ENCODE measurements at regions not wholly inside any gene's neighbourhood (a gene's known extent, or its start where the extent isn't known, plus 50 kb on each side); places are given as distances from the start of the nearest gene placed in this dataset.

DNA sequence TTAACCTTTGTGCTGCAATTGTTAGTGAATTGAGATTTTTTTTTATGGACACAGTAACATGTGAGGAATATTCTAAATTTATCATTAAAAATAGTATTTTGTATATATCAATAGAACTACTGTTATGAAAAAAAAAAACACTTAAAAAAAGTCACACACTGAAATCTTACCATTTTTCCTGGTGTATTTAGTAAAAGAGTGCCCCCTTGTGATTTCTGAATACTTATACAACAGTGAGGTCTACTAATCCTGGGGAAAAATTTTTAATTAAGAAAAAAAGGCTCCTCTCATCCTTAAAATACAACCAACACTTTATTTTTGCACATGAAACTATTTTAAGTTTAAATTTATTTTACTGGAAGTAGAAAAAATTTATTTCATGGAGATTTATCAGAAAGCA is 56.4 kb upstream of the SPOCK3 start:
- Mint-ChIP-seq H3K4me3 (no peak overlapping the region), H3K27ac (no peak overlapping the region), H3K4me1 (ENCODE audit: low read depth) (no peaks in the 10 kb centered on the region), H3K27me3 (no peaks in the 10 kb centered on the region), H3K36me3 (no peaks in the 10 kb centered on the region), H3K9me3 (peaks cover 27% of the 10 kb centered on the region)
- ChIA-PET CTCF (no interaction called here), POLR2A (no interaction called here)
- no peak for DNase-seq
- intact Hi-C loops (cut with micrococcal nuclease): no loop called here

DNA sequence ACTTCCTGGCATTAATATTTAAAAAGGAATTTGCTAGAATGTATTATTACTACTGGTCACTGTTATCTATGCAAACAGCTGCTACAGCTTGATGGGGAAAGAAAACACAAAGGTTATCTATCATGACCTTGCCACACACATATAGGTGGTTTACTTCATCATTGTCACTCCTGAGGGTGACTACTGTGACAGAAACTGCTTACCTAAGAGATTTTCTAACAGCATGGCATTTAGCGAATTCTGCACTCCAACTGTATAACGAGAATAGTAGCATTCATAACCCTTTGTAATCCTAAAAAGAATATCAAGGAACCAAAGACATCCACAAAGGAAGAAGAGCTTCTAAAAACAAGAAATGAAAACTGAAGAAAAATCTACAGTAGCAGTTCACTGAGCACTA is 74.6 kb upstream of the SPOCK3 start:
- Mint-ChIP-seq H3K27ac (no peak overlapping the region), H3K36me3 (no peaks in the 10 kb centered on the region), H3K4me1 (ENCODE audit: low read depth) (no peaks in the 10 kb centered on the region), H3K27me3 (no peaks in the 10 kb centered on the region), H3K9me3 (peaks cover 4% of the 10 kb centered on the region), H3K4me3 (no peak overlapping the region)
- POLR2A ChIA-PET: no interaction called here
- intact Hi-C loops (cut with micrococcal nuclease): no loop called here
- DNase-seq: no peak
- CTCF ChIA-PET: no interaction called here

DNA sequence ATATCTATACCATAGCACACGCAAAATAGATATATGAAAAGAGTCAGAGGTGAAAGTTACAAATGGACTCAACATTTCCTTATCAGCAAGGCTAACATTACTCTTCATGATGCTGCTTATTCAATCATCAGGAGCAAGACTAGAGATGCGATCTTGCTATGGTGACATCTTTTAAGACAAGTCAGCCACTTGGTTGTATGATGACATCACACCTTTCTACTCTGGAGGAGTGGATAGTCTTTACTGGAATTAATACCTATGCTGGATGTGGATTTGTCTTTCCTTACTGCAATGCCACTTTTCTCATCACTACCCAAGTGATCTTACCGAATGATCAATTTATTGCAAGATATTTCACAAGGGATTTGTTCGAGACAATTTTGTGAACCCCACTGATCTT is 87.0 kb upstream of the SPOCK3 start:
- H3K27ac Mint-ChIP-seq: no peak overlapping the region
- no peaks in the 10 kb centered on the region for H3K4me1 Mint-ChIP-seq (ENCODE audit: low read depth)
- DNase-seq: no peak
- no peak overlapping the region for H3K4me3 Mint-ChIP-seq
- no peaks in the 10 kb centered on the region for H3K27me3 Mint-ChIP-seq
- POLR2A ChIA-PET: no interaction called here
- intact Hi-C loops (cut with micrococcal nuclease): no loop called here
- CTCF ChIA-PET: no interaction called here
- H3K9me3 Mint-ChIP-seq: peaks cover 14% of the 10 kb centered on the region
- H3K36me3 Mint-ChIP-seq: no peaks in the 10 kb centered on the region

DNA sequence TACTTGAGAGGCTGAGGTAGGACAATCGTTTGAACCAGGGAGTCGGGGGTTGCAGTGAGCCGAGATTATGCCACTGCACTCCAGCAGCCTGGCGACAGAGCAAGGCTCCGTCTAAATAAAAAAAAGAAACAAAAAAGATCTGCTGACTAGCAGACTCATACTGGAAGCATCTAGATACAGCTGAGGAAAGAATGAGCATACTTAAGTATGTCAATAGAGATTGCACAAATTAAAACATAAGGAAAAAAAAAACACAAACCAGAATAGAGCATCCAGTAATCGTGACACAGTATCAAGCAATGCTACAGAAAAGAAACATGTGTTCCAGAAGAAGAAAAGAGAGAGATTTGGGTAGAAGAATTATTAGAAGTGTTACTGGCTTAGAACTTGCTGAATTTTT is 105.5 kb upstream of the SPOCK3 start:
- Mint-ChIP-seq H3K36me3 (no peaks in the 10 kb centered on the region), H3K27me3 (no peaks in the 10 kb centered on the region), H3K4me3 (no peak overlapping the region), H3K9me3 (peaks cover 24% of the 10 kb centered on the region), H3K4me1 (ENCODE audit: low read depth) (no peaks in the 10 kb centered on the region), H3K27ac (no peak overlapping the region)
- CTCF ChIA-PET: no interaction called here
- POLR2A ChIA-PET: no interaction called here
- intact Hi-C loops (cut with micrococcal nuclease): no loop called here
- DNase-seq: no peak

DNA sequence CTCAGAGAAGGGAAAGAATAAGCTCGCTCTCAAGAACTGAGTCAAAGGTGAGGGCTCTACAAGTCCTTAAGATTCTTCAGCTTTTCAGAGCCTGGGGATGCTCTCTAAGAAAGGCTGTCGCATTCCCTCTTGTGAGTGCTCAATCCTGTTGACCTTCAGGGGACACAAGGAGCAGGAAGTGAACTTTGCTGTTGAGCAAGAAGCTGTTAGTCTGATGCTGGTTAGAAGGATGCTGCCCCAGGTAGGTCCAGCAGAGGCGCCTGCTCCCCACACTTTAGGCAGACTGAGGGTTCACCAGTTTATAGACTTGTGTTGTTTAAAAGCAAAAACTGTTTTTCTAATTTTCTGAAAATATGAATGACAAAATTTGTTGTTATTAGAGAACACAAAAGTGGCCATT is 125.4 kb upstream of the SPOCK3 start:
- POLR2A ChIA-PET: no interaction called here
- no peaks in the 10 kb centered on the region for H3K9me3 Mint-ChIP-seq
- H3K36me3 Mint-ChIP-seq: no peaks in the 10 kb centered on the region
- CTCF ChIA-PET: no interaction called here
- no peak overlapping the region for H3K4me3 Mint-ChIP-seq
- intact Hi-C loops (cut with micrococcal nuclease): no loop called here
- no peaks in the 10 kb centered on the region for H3K4me1 Mint-ChIP-seq (ENCODE audit: low read depth)
- no peak overlapping the region for H3K27ac Mint-ChIP-seq
- no peaks in the 10 kb centered on the region for H3K27me3 Mint-ChIP-seq
- DNase-seq: no peak

DNA sequence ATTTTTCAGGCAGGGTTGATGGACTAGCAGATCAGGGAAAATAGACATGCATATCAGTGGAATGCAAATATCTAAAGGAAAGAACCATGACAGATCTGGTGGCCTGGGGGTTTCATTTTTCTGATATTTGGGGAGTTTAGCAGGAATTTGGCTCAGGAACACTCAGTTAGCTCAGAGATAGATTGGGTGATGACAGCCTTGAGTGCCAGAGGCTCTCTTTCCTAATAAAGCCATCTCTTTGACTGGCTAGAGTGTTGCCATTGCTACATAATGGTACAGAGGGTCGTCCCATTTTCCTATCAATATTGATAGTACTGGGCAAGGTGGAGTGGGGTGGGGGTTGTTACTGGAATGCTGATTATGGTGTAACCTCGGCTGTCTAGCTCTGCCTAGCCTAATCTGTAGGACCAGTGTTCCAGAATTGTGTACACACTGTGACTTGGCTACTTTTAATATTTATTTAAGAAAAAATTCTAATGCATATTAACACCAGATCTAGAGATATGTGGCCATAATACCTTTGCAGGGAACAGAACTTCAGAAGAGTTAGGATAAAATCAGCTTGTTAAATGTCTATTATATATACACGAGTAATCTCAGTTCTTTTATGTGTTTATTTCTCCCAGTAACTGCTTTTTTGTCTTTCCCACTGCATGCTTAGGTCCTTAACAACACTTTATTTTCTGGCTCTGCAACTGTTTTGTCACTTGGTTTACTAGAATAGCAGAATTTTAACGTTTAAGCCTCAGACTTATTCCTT is 145.0 kb upstream of the SPOCK3 start:
- ChIA-PET POLR2A (interaction anchor here (0.6 kb wide), 1 partner anchor 9 kb away, joined by 7 read pairs; no protein-coding TSS in a partner anchor), CTCF (no interaction called here)
- Mint-ChIP-seq H3K27ac (no peak overlapping the region), H3K4me1 (ENCODE audit: low read depth) (no peaks in the 10 kb centered on the region), H3K36me3 (no peaks in the 10 kb centered on the region), H3K4me3 (no peak overlapping the region), H3K27me3 (no peaks in the 10 kb centered on the region), H3K9me3 (no peaks in the 10 kb centered on the region)
- DNase-seq: no peak
- intact Hi-C loops (cut with micrococcal nuclease): no loop called here

DNA sequence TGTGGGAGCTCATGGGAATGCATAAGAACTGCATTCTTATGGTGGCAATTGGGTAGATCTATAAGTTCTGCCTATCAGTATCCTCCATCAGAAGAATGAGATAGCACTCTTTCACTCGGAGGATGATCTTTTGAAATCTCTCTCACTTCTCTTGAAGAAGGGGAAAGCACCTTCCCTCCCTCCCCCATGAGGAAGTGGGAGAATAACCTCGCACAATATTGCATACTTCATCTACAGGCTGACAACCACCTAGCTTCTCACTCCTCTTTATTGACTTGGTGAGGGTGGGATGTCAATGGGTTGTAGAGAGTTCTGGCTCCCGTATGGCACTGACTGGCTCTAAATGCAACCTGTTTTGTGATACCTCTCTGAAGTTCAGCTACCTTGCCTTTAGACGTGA is 146.7 kb upstream of the SPOCK3 start:
- no peak for DNase-seq
- POLR2A ChIA-PET: no interaction called here
- no peaks in the 10 kb centered on the region for H3K4me1 Mint-ChIP-seq (ENCODE audit: low read depth)
- intact Hi-C loops (cut with micrococcal nuclease): no loop called here
- H3K4me3 Mint-ChIP-seq: no peak overlapping the region
- H3K27ac Mint-ChIP-seq: no peak overlapping the region
- CTCF ChIA-PET: no interaction called here
- no peaks in the 10 kb centered on the region for H3K27me3 Mint-ChIP-seq
- H3K9me3 Mint-ChIP-seq: no peaks in the 10 kb centered on the region
- H3K36me3 Mint-ChIP-seq: no peaks in the 10 kb centered on the region

DNA sequence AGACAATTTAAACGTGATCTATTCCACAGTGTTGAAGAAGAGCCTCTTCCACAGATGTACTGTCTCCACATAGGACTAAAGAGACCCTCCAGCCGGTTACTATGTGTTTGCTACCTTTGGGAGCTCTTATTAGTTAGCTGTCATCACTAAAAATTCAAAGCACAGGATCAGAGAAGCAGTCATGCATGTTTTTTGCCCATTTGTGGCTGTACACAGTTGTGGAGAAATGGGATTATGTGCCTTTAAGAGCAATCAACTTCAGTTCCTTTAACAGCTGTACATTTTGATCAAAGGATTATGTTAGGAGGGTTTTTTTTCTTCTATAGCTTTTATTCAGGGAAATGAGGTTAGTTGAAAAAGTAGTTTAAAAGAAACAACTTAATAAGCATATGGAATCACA is 149.0 kb upstream of the SPOCK3 start:
- Mint-ChIP-seq H3K4me1 (ENCODE audit: low read depth) (no peaks in the 10 kb centered on the region), H3K27me3 (no peaks in the 10 kb centered on the region), H3K4me3 (no peak overlapping the region), H3K36me3 (no peaks in the 10 kb centered on the region), H3K9me3 (no peaks in the 10 kb centered on the region), H3K27ac (no peak overlapping the region)
- no peak for DNase-seq
- POLR2A ChIA-PET: no interaction called here
- CTCF ChIA-PET: no interaction called here
- intact Hi-C loops (cut with micrococcal nuclease): no loop called here

DNA sequence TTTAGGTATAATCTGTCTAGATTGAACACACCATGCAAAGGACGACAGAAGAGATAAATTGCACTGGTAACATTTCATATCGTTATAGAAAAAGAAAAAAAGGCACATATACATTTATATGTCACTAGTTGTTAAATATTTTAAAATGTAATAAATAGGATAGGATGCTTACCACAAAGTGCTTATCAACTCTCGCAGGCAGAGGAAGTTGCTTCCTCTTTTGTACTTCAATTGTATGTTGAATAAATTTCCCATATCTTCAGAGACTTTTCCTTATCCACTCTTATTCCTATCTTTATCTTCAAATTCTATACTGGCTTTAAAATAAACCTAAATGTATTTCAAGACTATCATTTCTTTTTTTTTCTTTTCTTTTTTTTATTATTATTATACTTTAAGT is 163.3 kb upstream of the SPOCK3 start:
- POLR2A ChIA-PET: no interaction called here
- no peaks in the 10 kb centered on the region for H3K36me3 Mint-ChIP-seq
- H3K27me3 Mint-ChIP-seq: no peaks in the 10 kb centered on the region
- no peak overlapping the region for H3K27ac Mint-ChIP-seq
- no peak for DNase-seq
- CTCF ChIA-PET: no interaction called here
- H3K9me3 Mint-ChIP-seq: no peaks in the 10 kb centered on the region
- H3K4me1 Mint-ChIP-seq (ENCODE audit: low read depth): no peaks in the 10 kb centered on the region
- no peak overlapping the region for H3K4me3 Mint-ChIP-seq
- intact Hi-C loops (cut with micrococcal nuclease): no loop called here

DNA sequence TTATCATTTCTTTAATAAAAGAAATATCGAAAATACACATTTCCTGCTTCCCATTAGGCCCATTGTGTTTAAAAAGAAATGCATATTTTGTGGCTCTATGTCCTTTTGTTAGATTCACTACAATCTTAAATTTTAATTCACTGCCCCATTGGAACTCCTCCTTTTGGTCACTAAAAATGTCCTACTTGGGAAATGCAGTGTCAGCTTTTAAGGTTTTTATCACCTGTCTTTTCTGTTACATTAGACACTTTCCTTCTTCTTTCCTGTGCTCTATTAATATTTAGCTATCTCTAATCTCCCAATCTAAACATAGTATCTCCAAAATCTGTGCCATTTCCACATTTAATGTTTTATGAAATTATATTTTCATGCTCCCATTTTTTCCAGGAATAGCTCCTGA is 164.9 kb upstream of the SPOCK3 start:
- Mint-ChIP-seq H3K4me3 (no peak overlapping the region), H3K27ac (no peak overlapping the region), H3K4me1 (ENCODE audit: low read depth) (no peaks in the 10 kb centered on the region), H3K36me3 (no peaks in the 10 kb centered on the region), H3K27me3 (no peaks in the 10 kb centered on the region), H3K9me3 (no peaks in the 10 kb centered on the region)
- ChIA-PET CTCF (no interaction called here), POLR2A (no interaction called here)
- intact Hi-C loops (cut with micrococcal nuclease): no loop called here
- DNase-seq: no peak

DNA sequence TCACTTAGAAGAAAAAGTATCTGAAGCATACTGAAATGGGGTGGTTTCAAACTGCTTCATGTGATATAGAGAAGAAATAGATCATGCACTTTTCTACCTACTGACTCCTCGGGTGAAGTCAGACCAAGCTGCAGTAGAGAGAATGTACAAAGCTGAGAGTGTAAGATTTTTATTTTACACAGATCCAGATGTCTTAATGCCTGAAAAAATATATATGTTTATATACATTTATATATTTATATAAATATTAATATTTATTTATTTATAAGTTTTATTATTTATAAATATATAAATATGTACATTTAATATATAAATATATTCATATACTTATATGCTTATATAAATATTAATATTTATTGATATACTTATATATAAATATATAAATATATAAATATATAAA is 171.9 kb upstream of the SPOCK3 start:
- ChIA-PET CTCF (no interaction called here), POLR2A (no interaction called here)
- H3K9me3 Mint-ChIP-seq: peaks cover 6% of the 10 kb centered on the region
- intact Hi-C loops (cut with micrococcal nuclease): no loop called here
- no peaks in the 10 kb centered on the region for H3K36me3 Mint-ChIP-seq
- H3K4me1 Mint-ChIP-seq (ENCODE audit: low read depth): no peaks in the 10 kb centered on the region
- DNase-seq: no peak
- H3K4me3 Mint-ChIP-seq: no peak overlapping the region
- no peaks in the 10 kb centered on the region for H3K27me3 Mint-ChIP-seq
- no peak overlapping the region for H3K27ac Mint-ChIP-seq

DNA sequence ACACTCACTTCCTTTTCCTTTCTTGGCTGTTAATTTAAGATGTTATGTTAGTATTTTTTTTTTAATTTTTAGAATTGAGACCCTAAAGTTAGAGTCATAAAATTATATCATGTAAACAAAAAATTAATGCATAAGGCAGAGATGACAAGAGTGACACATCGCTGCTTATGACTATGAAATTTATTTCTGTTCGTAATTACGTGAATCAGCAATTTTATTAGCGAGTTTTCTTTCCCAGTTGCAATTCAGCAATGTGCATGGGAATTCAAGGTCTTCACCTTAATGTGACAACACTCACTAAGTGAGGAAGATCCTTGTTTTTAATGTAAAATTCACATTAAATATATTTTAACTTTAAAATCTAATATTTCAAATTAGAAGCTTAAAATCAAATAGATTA is 181.2 kb upstream of the SPOCK3 start:
- no peaks in the 10 kb centered on the region for H3K4me1 Mint-ChIP-seq (ENCODE audit: low read depth)
- intact Hi-C loops (cut with micrococcal nuclease): no loop called here
- POLR2A ChIA-PET: no interaction called here
- no peaks in the 10 kb centered on the region for H3K27me3 Mint-ChIP-seq
- no peak for DNase-seq
- H3K36me3 Mint-ChIP-seq: no peaks in the 10 kb centered on the region
- CTCF ChIA-PET: no interaction called here
- H3K9me3 Mint-ChIP-seq: no peaks in the 10 kb centered on the region
- H3K4me3 Mint-ChIP-seq: no peak overlapping the region
- H3K27ac Mint-ChIP-seq: no peak overlapping the region

DNA sequence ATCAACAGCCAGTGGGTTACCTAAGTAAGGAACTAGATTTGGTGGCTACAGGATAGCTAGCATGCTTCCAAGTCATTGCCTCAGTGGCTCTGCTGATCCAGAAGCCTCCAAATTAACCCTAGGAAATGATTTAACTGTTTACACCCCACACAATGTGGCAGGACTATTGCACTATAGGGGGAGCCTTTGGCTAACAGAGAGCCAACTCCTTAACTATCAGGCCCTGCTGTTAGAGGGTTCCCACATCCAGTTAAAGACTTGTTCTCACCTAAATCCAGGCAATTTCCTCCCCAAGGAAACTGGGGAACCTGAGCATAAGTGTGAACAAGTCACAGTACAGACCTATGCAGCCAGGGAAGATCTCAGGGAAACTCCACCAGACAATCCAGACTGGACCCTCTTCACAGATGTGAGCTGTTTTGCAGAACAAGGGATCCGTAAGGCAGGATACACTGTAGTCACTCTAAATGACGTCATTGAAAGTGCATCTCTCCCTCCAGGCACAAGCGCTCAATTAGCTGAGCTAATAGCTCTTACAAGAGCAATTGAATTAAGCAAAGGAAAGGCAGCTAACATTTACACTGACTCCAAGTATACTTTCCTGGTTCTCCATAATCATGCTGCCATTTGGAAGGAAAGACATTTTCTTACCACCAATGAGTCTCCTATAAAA is 185.3 kb upstream of the SPOCK3 start:
- H3K27me3 Mint-ChIP-seq: no peaks in the 10 kb centered on the region
- no peaks in the 10 kb centered on the region for H3K36me3 Mint-ChIP-seq
- no peak overlapping the region for H3K27ac Mint-ChIP-seq
- ChIA-PET CTCF (no interaction called here), POLR2A (no interaction called here)
- no peak overlapping the region for H3K4me3 Mint-ChIP-seq
- H3K9me3 Mint-ChIP-seq: no peaks in the 10 kb centered on the region
- no peak for DNase-seq
- intact Hi-C loops (cut with micrococcal nuclease): no loop called here
- H3K4me1 Mint-ChIP-seq (ENCODE audit: low read depth): no peaks in the 10 kb centered on the region
